ENCODE measurements at regions not wholly inside any gene's neighbourhood (a gene's known extent, or its start where the extent isn't known, plus 50 kb on each side); places are given as distances from the start of the nearest gene placed in this dataset.
A peak's percentile ranks its signal among the peaks of the same experiment; 100 is the strongest.

GRCh38 chr1:101507547-101507971 is 270.7 kb downstream of the S1PR1 start:
- Histone ChIP-seq H2AFZ (ENCODE audit: low read length) (0 out of 2 replicates have a peak overlapping the region, but pooled peaks have one; percentile 17), H2BK12ac (ENCODE audit: low read depth, low read length) (no peak overlapping the region)
- POLR2A ChIA-PET (ENCODE audit: partially characterized antibody): no interaction called here

More at GRCh38 chr1:101507547-101507971, 270.7 kb downstream of the S1PR1 start:
- no peak for DNase-seq (ENCODE audit: low read depth in 1 of 2, low spot score in 2 of 2)
- Histone ChIP-seq H3K27ac (ENCODE audit: low read depth, low read length) (no peak overlapping the region), H3K23me2 (ENCODE audit: low read depth, low read length) (0 out of 2 replicates have a peak, but pooled peaks cover 1% of the 10 kb centered on the region), H4K20me1 (replicated peaks in 1 of 2; ENCODE audit: control insufficient read depth in 1 of 2, insufficient read depth in 2 of 2, low read length in 2 of 2) (no peaks in the 10 kb centered on the region), H2BK15ac (ENCODE audit: low read length) (no peak overlapping the region), H4K5ac (ENCODE audit: insufficient read length, low read depth, low read length) (no peak overlapping the region), H3K4me3 (ENCODE audit: extremely low read depth in 1 of 4, insufficient read depth in 2 of 4, low read depth in 3 of 4, low read length in 4 of 4) (no peak overlapping the region), H3K9me3 (ENCODE audit: insufficient read depth in 2 of 2, low read depth in 1 of 2, low read length in 1 of 2) (no peaks in the 10 kb centered on the region), H3K56ac (replicated peaks; ENCODE audit: insufficient read length, low read depth, low read length) (no peak overlapping the region), H2BK120ac (replicated peaks; ENCODE audit: low read depth, low read length) (no peak overlapping the region), H3K14ac (ENCODE audit: insufficient read length) (no peak overlapping the region), H3K27me3 (replicated peaks in 1 of 4; ENCODE audit: control insufficient read depth in 3 of 4, extremely low read depth in 1 of 4, insufficient read depth in 3 of 4, low read length in 3 of 4) (no peaks in the 10 kb centered on the region), H2BK5ac (ENCODE audit: low read depth, low read length) (no peak overlapping the region), H3K9ac (replicated peaks in 1 of 4; ENCODE audit: extremely low read depth in 1 of 4, low read depth in 3 of 4, low read length in 3 of 4) (no peak overlapping the region), H3K4me1 (replicated peaks in 1 of 4; ENCODE audit: control insufficient read depth in 3 of 4, insufficient read depth in 4 of 4, low read length in 3 of 4) (no peaks in the 10 kb centered on the region), H3K4me2 (ENCODE audit: insufficient read depth in 1 of 2, low read depth in 2 of 2, low read length in 2 of 2) (no peak overlapping the region), H3K18ac (ENCODE audit: extremely low read depth, low read length) (no peak overlapping the region), H4K8ac (ENCODE audit: extremely low read depth, insufficient read depth, low read length) (no peak overlapping the region), H4K91ac (replicated peaks; ENCODE audit: insufficient read length, low read length) (no peak overlapping the region), H3K79me2 (ENCODE audit: control insufficient read depth in 1 of 2, insufficient read depth in 2 of 2, low read length in 2 of 2) (no peaks in the 10 kb centered on the region), H2BK20ac (ENCODE audit: low read length) (no peak overlapping the region), H3K23ac (ENCODE audit: insufficient read length) (no peak overlapping the region), H3K4ac (replicated peaks; ENCODE audit: insufficient read length, low read depth, low read length) (no peak overlapping the region), H3K79me1 (ENCODE audit: low read depth, low read length) (no peaks in the 10 kb centered on the region), H2AK5ac (ENCODE audit: low read depth, low read length) (no peak overlapping the region), H3K36me3 (ENCODE audit: control insufficient read depth in 2 of 4, insufficient read depth in 4 of 4, low read length in 3 of 4) (no peaks in the 10 kb centered on the region)
- CTCF ChIA-PET (ENCODE audit: partially characterized antibody): interaction anchor here (0.7 to 3.5 kb wide), 16 partner anchors 13 to 1347 kb away, joined by 3 to 26 read pairs (median 5); no protein-coding TSS in a partner anchor
- TF ChIP-seq BACH1 (IDR thresholded peaks at IDR 0.05; ENCODE audit: low read length): no peak
- no peak for TF ChIP-seq YY1 (IDR thresholded peaks at IDR 0.05; ENCODE audit: low read depth, low read length)
- no peak for TF ChIP-seq RFX5 (IDR thresholded peaks at IDR 0.05; ENCODE audit: borderline replicate concordance, low read depth, low read length)
- no peak for TF ChIP-seq ATF2 (IDR thresholded peaks at IDR 0.05; ENCODE audit: low read length)
- WGBS, 2 experiments (ENCODE audit: extremely low coverage in 1 of 2, insufficient coverage in 1 of 2, insufficient read length in 1 of 2, insufficient replicate concordance in 2 of 2, low coverage in 1 of 2, low lambda C conversion rate in 2 of 2, missing lambda C conversion rate in 1 of 2): 94% methylated on average over 1 of the region's 1 CpG; no CpG with 5 or more reads in 1 of the 2 experiments
- FAIRE-seq: no peak
